ENCODE measurements at regions not wholly inside any gene's neighbourhood (a gene's known extent, or its start where the extent isn't known, plus 50 kb on each side); places are given as distances from the start of the nearest gene placed in this dataset.

DNA sequence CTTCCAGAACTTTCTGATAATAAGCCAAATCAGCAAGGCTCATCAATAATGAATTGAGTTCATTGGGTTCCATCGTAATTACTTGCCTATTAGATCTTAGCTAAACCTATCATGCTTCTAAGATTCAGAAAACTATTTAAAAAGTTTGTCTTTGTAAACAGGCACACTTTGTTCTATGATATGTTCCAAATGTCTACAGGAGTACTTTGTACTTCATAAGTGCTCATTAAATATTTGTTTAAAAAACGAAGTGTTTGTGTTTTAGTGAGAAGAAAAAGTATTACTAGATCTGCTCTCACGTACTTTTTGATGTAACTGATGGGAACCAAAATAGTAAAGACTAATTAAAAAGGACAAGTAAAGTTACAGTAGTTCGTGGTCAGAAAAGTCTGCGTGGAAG, 172.8 kb upstream of the FLRT2 start:
- H3K27ac ChIP-seq, result no peak overlapping the region
- DNase-seq, result no peak
- H3K27me3 ChIP-seq, result no peaks in the 10 kb centered on the region
- H3K4me3 ChIP-seq, result no peak overlapping the region
- H3K4me1 ChIP-seq (ENCODE audit: insufficient read depth), result no peaks in the 10 kb centered on the region
- H3K9me3 ChIP-seq, result no peaks in the 10 kb centered on the region
- intact Hi-C loops (cut with DNase I), result no loop called here
- TF ChIP-seq, protein P1, sequence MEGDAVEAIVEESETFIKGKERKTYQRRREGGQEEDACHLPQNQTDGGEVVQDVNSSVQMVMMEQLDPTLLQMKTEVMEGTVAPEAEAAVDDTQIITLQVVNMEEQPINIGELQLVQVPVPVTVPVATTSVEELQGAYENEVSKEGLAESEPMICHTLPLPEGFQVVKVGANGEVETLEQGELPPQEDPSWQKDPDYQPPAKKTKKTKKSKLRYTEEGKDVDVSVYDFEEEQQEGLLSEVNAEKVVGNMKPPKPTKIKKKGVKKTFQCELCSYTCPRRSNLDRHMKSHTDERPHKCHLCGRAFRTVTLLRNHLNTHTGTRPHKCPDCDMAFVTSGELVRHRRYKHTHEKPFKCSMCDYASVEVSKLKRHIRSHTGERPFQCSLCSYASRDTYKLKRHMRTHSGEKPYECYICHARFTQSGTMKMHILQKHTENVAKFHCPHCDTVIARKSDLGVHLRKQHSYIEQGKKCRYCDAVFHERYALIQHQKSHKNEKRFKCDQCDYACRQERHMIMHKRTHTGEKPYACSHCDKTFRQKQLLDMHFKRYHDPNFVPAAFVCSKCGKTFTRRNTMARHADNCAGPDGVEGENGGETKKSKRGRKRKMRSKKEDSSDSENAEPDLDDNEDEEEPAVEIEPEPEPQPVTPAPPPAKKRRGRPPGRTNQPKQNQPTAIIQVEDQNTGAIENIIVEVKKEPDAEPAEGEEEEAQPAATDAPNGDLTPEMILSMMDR (IDR thresholded peaks at IDR 0.05), result no peak
- TF ChIP-seq EP300 (IDR thresholded peaks at IDR 0.05), result no peak
- TF ChIP-seq POLR2A (IDR thresholded peaks at IDR 0.05), result no peak
- H3K36me3 ChIP-seq, result no peaks in the 10 kb centered on the region
- WGBS, 3 donors, result 49 to 66% (median 55%) methylated on average over 5 of the region's 5 CpGs

DNA sequence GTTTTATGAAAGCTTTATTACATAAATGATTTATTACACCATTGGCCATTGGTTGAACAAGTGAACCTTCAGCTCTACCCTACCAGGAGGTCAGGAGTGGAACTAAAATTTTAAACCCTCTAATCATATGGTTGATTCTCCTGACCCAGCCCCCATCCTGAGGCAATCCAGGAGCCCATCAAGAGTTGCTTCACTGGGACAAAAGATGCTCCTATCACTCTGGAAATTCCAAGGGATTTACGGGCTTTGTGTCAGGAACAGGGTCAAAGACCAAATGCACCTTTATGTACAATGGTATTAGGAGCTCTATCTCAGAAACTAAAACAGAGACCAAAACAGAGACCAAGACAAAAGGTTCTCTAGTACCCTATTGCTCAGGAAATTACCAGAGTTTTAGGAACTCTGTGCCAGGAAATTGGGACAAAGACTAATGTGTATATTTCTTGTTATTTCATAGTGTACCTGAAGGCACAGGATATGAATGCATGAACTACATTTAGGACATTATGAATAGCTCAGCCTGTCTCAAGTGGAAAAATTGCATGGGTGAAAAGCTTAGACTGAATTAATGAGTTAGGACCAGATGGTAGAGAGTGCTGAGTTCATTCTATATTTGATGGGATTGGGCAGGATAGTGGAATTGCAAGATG, 171.7 kb upstream of the FLRT2 start:
- no peak overlapping the region for H3K4me3 ChIP-seq
- H3K27me3 ChIP-seq, result no peaks in the 10 kb centered on the region
- intact Hi-C loops (cut with DNase I), result no loop called here
- H3K4me1 ChIP-seq (ENCODE audit: insufficient read depth), result no peaks in the 10 kb centered on the region
- H3K27ac ChIP-seq, result no peak overlapping the region
- 96 to 100% (median 96%) methylated on average over 1 of the region's 1 CpG for WGBS, 3 donors
- H3K36me3 ChIP-seq, result no peaks in the 10 kb centered on the region
- no peaks in the 10 kb centered on the region for H3K9me3 ChIP-seq
- no peak for DNase-seq
- TF ChIP-seq POLR2A (IDR thresholded peaks at IDR 0.05) (no peak), EP300 (IDR thresholded peaks at IDR 0.05) (no peak)
- TF ChIP-seq, protein P1 (IDR thresholded peaks at IDR 0.05), result no peak

DNA sequence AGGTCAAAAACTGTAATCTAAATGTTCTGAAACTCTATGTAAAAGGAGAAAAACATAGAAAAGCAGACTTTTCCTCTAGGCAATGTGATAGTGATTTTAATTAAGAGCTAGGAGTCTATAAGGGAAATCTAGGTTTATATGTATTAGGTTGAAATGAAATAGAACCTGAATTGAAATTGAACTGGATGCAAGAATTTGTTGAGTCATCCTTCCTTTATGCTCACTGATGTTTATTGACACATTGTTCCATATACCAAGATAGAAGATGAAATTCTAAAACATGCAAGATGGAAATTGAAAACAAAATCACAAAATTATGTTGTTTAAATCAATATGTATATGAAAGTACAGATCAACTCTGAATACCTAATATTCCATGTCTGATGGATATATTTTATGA, 170.4 kb upstream of the FLRT2 start:
- intact Hi-C loops (cut with DNase I), result no loop called here
- H3K27me3 ChIP-seq, result no peaks in the 10 kb centered on the region

DNA sequence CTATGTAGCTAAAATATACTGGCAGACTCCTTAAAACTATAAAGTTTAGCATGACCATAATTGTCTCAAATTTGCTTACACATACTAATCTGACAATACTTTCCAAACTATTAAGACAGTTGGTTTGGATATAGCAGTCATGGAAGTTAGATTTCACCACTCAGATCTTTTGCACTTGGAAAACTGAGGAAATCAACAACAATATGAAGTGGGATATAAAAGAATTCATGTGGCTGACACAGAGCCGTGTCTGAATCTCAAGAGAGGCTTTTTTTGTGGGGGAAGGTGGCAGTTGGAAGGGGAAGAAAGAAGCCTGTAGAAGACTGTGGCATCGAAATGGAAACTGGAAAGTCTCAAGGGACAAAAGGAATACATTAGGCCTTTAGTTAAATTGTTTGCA, 166.6 kb upstream of the FLRT2 start:
- Histone ChIP-seq H3K9me3 (no peaks in the 10 kb centered on the region), H3K4me1 (ENCODE audit: insufficient read depth) (peaks cover 2% of the 10 kb centered on the region), H3K27me3 (no peaks in the 10 kb centered on the region)

More for the DNA sequence above, 170.4 kb upstream of the FLRT2 start:
- H3K9me3 ChIP-seq, result no peaks in the 10 kb centered on the region
- H3K36me3 ChIP-seq, result no peaks in the 10 kb centered on the region
- no peaks in the 10 kb centered on the region for H3K4me1 ChIP-seq (ENCODE audit: insufficient read depth)
- TF ChIP-seq POLR2A (IDR thresholded peaks at IDR 0.05) (no peak), EP300 (IDR thresholded peaks at IDR 0.05) (no peak)
- TF ChIP-seq, protein P1 (IDR thresholded peaks at IDR 0.05), result no peak
- DNase-seq, result no peak
- H3K27ac ChIP-seq, result no peak overlapping the region
- no peak overlapping the region for H3K4me3 ChIP-seq

More for the DNA sequence above, 166.6 kb upstream of the FLRT2 start:
- DNase-seq, result no peak
- Histone ChIP-seq H3K27ac (no peak overlapping the region), H3K36me3 (no peaks in the 10 kb centered on the region), H3K4me3 (no peak overlapping the region)
- WGBS, 3 donors, result 79 to 90% (median 88%) methylated on average over 2 of the region's 2 CpGs
- TF ChIP-seq EP300 (IDR thresholded peaks at IDR 0.05) (no peak), POLR2A (IDR thresholded peaks at IDR 0.05) (no peak)
- TF ChIP-seq, protein P1 (IDR thresholded peaks at IDR 0.05), result no peak
- intact Hi-C loops (cut with DNase I), result no loop called here

Data from ovary (tissue), 7 donors.